ENCODE measurements at regions not wholly inside any gene's neighbourhood (a gene's known extent, or its start where the extent isn't known, plus 50 kb on each side); places are given as distances from the start of the nearest gene placed in this dataset.

DNA sequence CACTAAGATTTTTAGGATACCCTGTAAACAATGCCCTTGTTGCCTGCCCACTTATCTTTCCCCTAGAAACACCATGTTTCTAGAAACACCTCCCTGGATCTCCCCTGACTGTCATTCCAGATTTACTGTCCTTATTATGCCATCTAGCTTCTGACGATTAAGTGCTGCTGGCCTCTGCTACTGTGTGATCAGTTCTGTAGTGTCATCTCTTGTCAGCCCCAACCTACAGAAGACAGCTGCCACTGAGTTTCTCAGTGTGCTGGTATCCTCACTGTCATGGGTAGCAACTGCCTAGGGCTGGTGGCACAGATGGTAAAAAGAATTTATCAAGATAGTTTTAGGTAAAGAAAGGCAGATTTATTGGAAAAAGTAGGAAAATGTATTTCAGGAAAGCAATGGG lies 68.7 kb upstream of the WWC2 start:
- no peaks in the 10 kb centered on the region for H3K9me3 ChIP-seq
- intact Hi-C loops (cut with DNase I; ENCODE audit: low total_unique reads): no loop called here
- TF ChIP-seq, protein P1, sequence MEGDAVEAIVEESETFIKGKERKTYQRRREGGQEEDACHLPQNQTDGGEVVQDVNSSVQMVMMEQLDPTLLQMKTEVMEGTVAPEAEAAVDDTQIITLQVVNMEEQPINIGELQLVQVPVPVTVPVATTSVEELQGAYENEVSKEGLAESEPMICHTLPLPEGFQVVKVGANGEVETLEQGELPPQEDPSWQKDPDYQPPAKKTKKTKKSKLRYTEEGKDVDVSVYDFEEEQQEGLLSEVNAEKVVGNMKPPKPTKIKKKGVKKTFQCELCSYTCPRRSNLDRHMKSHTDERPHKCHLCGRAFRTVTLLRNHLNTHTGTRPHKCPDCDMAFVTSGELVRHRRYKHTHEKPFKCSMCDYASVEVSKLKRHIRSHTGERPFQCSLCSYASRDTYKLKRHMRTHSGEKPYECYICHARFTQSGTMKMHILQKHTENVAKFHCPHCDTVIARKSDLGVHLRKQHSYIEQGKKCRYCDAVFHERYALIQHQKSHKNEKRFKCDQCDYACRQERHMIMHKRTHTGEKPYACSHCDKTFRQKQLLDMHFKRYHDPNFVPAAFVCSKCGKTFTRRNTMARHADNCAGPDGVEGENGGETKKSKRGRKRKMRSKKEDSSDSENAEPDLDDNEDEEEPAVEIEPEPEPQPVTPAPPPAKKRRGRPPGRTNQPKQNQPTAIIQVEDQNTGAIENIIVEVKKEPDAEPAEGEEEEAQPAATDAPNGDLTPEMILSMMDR (IDR thresholded peaks at IDR 0.05): no peak
- TF ChIP-seq EP300 (IDR thresholded peaks at IDR 0.05) (no peak), POLR2AphosphoS5 (IDR thresholded peaks at IDR 0.05) (no peak), POLR2A (IDR thresholded peaks at IDR 0.05) (no peak)
- H3K4me3 ChIP-seq: no peak overlapping the region
- H3K27me3 ChIP-seq: no peaks in the 10 kb centered on the region
- WGBS, 5 donors: 27 to 55% (median 43%) methylated on average over 1 of the region's 1 CpG
- no peak overlapping the region for H3K27ac ChIP-seq
- no peaks in the 10 kb centered on the region for H3K36me3 ChIP-seq
- DNase-seq: no peak
- H3K4me1 ChIP-seq: no peaks in the 10 kb centered on the region

DNA sequence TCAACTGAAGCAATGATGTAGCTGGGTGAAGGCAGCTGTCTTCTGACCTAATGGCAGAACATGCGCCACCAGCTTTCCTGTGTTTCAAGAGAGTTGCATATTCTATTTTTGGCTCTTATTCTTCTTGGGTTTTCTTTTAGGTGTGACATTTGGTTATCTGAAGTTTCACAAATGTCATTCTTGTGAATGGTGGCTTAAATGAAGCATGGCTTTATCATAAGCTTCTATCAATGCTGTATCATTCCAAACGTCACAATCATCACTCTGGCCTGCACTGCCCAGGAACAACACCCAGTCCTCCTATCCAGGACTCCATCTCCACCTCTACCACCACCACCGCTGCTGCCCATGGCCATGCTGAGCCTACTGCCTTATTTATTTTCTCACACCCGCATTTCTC lies 69.7 kb upstream of the WWC2 start:
- intact Hi-C loops (cut with DNase I; ENCODE audit: low total_unique reads): no loop called here
- H3K9me3 ChIP-seq: no peaks in the 10 kb centered on the region
- no peaks in the 10 kb centered on the region for H3K27me3 ChIP-seq
- no peak overlapping the region for H3K4me3 ChIP-seq
- WGBS, 5 donors: 70 to 88% (median 78%) methylated on average over 4 of the region's 4 CpGs
- TF ChIP-seq, protein P1 (IDR thresholded peaks at IDR 0.05): no peak
- TF ChIP-seq POLR2A (IDR thresholded peaks at IDR 0.05): no peak
- TF ChIP-seq POLR2AphosphoS5 (IDR thresholded peaks at IDR 0.05): no peak
- DNase-seq: no peak
- H3K4me1 ChIP-seq: no peaks in the 10 kb centered on the region
- H3K36me3 ChIP-seq: no peaks in the 10 kb centered on the region
- no peak overlapping the region for H3K27ac ChIP-seq

DNA sequence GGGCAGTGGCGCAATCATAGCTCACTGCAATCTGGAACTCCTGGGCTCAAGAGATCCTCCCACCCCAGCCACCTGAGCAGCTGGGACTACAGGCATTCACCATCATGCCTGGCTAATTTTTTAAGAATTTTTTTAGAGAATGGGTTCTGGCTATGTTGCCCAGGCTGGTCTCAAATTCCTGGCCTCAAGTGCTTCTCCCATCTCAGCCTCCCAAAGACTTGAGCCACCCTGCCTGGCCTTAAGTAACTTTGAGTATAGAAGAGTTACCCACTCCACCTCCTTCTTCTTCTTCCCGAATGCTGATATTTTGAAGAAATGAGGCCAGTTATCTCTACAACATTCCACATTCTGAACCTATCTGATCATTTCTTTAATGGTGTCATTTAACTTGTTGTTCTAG lies 72.4 kb upstream of the WWC2 start:
- no peaks in the 10 kb centered on the region for H3K27me3 ChIP-seq
- no peaks in the 10 kb centered on the region for H3K9me3 ChIP-seq
- no peak overlapping the region for H3K27ac ChIP-seq
- WGBS, 5 donors: 75 to 95% (median 82%) methylated on average over 2 of the region's 2 CpGs
- intact Hi-C loops (cut with DNase I; ENCODE audit: low total_unique reads): no loop called here
- no peaks in the 10 kb centered on the region for H3K36me3 ChIP-seq
- DNase-seq: no peak
- no peak overlapping the region for H3K4me3 ChIP-seq
- H3K4me1 ChIP-seq: no peaks in the 10 kb centered on the region
- no peak for TF ChIP-seq POLR2AphosphoS5 (IDR thresholded peaks at IDR 0.05)
- TF ChIP-seq EP300 (IDR thresholded peaks at IDR 0.05): no peak
- TF ChIP-seq, protein P1 (IDR thresholded peaks at IDR 0.05): no peak
- no peak for TF ChIP-seq POLR2A (IDR thresholded peaks at IDR 0.05)

DNA sequence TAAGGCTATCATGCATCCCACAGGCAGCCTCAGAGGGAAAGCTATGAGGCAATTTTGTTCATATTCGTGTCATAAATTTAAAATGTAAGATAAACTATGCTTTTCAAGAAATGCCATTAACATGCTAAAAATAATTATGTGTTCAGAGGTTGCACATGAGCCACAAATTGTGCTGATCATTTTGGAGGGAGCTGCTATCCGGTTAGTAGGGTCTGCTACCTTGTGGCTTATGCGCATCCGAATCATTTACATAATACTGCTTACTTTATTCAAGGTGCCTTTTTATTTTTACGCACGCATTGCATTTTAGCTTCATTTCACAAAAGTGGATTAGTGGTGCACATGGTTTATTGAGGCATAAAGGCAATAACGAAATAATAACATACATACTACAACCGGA lies 76.4 kb upstream of the WWC2 start:
- intact Hi-C loops (cut with DNase I; ENCODE audit: low total_unique reads): no loop called here
- 91 to 95% (median 93%) methylated on average over 8 of the region's 8 CpGs for WGBS, 5 donors
- Histone ChIP-seq H3K9me3 (no peaks in the 10 kb centered on the region), H3K36me3 (no peaks in the 10 kb centered on the region), H3K4me3 (no peak overlapping the region), H3K4me1 (no peaks in the 10 kb centered on the region), H3K27ac (no peak overlapping the region), H3K27me3 (no peaks in the 10 kb centered on the region)
- TF ChIP-seq POLR2AphosphoS5 (IDR thresholded peaks at IDR 0.05): no peak
- DNase-seq: no peak

DNA sequence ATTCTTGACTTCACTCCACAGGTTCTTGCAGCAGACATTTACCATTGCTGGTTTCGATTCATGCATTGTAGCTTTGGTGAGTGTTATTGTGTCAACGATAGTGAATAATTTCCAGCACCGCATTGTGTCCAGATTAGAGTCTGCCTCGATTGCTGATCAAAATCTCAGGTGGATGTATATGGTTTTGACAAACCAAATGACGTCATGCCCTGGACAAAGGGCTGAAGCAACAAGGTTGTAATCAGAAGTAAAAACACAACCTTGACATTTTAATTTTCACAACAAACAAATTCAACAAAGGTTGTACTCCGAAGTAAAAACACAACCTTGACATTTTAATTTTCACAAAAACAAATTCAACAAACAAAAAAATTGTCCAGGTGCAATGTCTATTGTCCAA lies 81.1 kb upstream of the WWC2 start:
- TF ChIP-seq EP300 (IDR thresholded peaks at IDR 0.05): no peak
- no peak for TF ChIP-seq POLR2A (IDR thresholded peaks at IDR 0.05)
- TF ChIP-seq POLR2AphosphoS5 (IDR thresholded peaks at IDR 0.05): no peak
- TF ChIP-seq, protein P1 (IDR thresholded peaks at IDR 0.05): no peak
- Histone ChIP-seq H3K4me1 (no peaks in the 10 kb centered on the region), H3K36me3 (no peaks in the 10 kb centered on the region), H3K27ac (no peak overlapping the region), H3K9me3 (no peaks in the 10 kb centered on the region), H3K27me3 (peaks cover 0 to 16% (median 0%) of the 10 kb centered on the region in 3 donors), H3K4me3 (no peak overlapping the region)
- 78 to 89% (median 83%) methylated on average over 6 of the region's 6 CpGs for WGBS, 5 donors
- intact Hi-C loops (cut with DNase I; ENCODE audit: low total_unique reads): no loop called here
- no peak for DNase-seq

All from stomach (tissue), 8 donors.